K562 (cell line): ENCODE measurements at regions not wholly inside any gene's neighbourhood (a gene's known extent, or its start where the extent isn't known, plus 50 kb on each side); places are given as distances from the start of the nearest gene placed in this dataset.

Experiments used
- ATAC-seq: fragments of 200-7000 bp; cut with Tn5 transposase; 3 replicates; pipeline ENCODE4 v1.9.1; 2020; ENCODE audit warnings: moderate library complexity
- BruUV-seq: library from RNA; stranded (reverse); fragments of 400-500 nt; replicated peaks from 2 replicates; lab custom pipeline; 2021; lab: Mats Ljungman, UMichigan
- CTCF ChIA-PET: fragments of 300-600 bp; formaldehyde crosslinking; extraction: SDS; loops from one replicate; lab custom pipeline; 2021; ENCODE audit warnings: low intra/inter-chr PET ratio; lab: Yijun Ruan, JAX
- POLR2A ChIA-PET: fragments of 300-600, 350-650 bp; sonication (Branson Sonifier 250); formaldehyde crosslinking; extraction: SDS; loops from one replicate; lab custom pipeline; 2021; ENCODE audit warnings: antibody characterized with exemption, inconsistent platforms; lab: Yijun Ruan, JAX
- DNase-seq, 4 experiments: peaks; one replicate each; pipeline versions ENCODE4 v3.0.0 to v3.0.0-alpha.2; 2011 to 2018; ENCODE audit warnings: low spot score in 3 of 4, mixed read lengths in 3 of 4; ENCODE audit errors: extremely low read depth in 1 of 4
- FAIRE-seq: peaks from 2 replicates; lab custom pipeline; 2011; peaks lifted over from hg19 to GRCh38; lab: Jason Lieb, UNC
- H2AFZ ChIP-seq: 2 replicates; pipeline ENCODE4 v1.6.0; 2011; ENCODE audit warnings: low read depth, low read length, control low read depth, inconsistent platforms
- H3K27ac ChIP-seq: fragments of 200-600 bp; 3 replicates; pipeline ENCODE4 v1.8.0; 2011; ENCODE audit warnings: low read depth, mild to moderate bottlenecking, control low read depth, inconsistent platforms, low read length, moderate library complexity, mixed read lengths; ENCODE audit errors: extremely low read depth
- H3K27me3 ChIP-seq, 2 experiments: fragments of 300-600 bp in 1 of 2; 2 replicates in 1 of 2; 3 replicates in 1 of 2; pipeline versions ENCODE4 v1.6.0 to v1.8.0; 2011; ENCODE audit warnings: inconsistent platforms in 2 of 2, low read length in 2 of 2, mild to moderate bottlenecking in 1 of 2, mixed read lengths in 1 of 2, moderate library complexity in 1 of 2; ENCODE audit not compliant: control insufficient read depth in 2 of 2, insufficient read depth in 2 of 2
- H3K36me3 ChIP-seq: fragments of 300-600 bp; 3 replicates; pipeline ENCODE4 v1.8.0; 2011; ENCODE audit warnings: mild to moderate bottlenecking, low read length, inconsistent platforms; ENCODE audit not compliant: control insufficient read depth, insufficient read depth
- H3K4me1 ChIP-seq, 2 experiments: fragments of 200-600 bp in 1 of 2; replicated peaks in 1 of 2; 2 replicates in 1 of 2; 3 replicates in 1 of 2; pipeline versions ENCODE4 v1.5.1 to v1.8.0; 2011; ENCODE audit warnings: inconsistent platforms in 2 of 2, low read length in 2 of 2, mild to moderate bottlenecking in 1 of 2, mixed read lengths in 1 of 2, moderate library complexity in 1 of 2; ENCODE audit not compliant: control insufficient read depth in 2 of 2, insufficient read depth in 2 of 2
- H3K4me2 ChIP-seq: 2 replicates; pipeline ENCODE4 v1.6.1; 2011; ENCODE audit warnings: low read length, control low read depth, inconsistent platforms, mixed read lengths; ENCODE audit not compliant: insufficient read depth
- H3K4me3 ChIP-seq: fragments of 200-600 bp; sonication (generic), shearing (Covaris generic); 2 replicates; pipeline ENCODE4 v1.5.1; 2016; ENCODE audit warnings: control low read depth, inconsistent platforms
- H3K79me2 ChIP-seq: fragments of 200-600 bp; 3 replicates; pipeline ENCODE4 v1.8.0; 2011; ENCODE audit warnings: low read length, inconsistent platforms; ENCODE audit not compliant: control insufficient read depth, insufficient read depth
- H3K9ac ChIP-seq, 2 experiments: 2 replicates each; pipeline versions ENCODE4 v1.6.0 to v1.6.1; 2011; ENCODE audit warnings: low read depth in 2 of 2, low read length in 2 of 2, control low read depth in 1 of 2, inconsistent platforms in 1 of 2, mild to moderate bottlenecking in 1 of 2, mixed read lengths in 1 of 2; ENCODE audit not compliant: insufficient read depth in 1 of 2
- H3K9me1 ChIP-seq: one replicate; pipeline ENCODE4 v1.6.0; 2011; ENCODE audit warnings: inconsistent platforms, mild to moderate bottlenecking, low read length, moderate library complexity; ENCODE audit not compliant: control insufficient read depth, insufficient read depth
- H3K9me3 ChIP-seq: replicated peaks from 2 replicates; pipeline ENCODE4 v1.5.1; 2011; ENCODE audit warnings: low read depth, low read length, inconsistent platforms; ENCODE audit not compliant: control insufficient read depth, insufficient read depth
- H4K20me1 ChIP-seq: replicated peaks from 2 replicates; pipeline ENCODE4 v1.6.1; 2011; ENCODE audit warnings: low read length, inconsistent platforms, mixed read lengths; ENCODE audit not compliant: control insufficient read depth, insufficient read depth
- C11orf30 ChIP-seq: fragments of 450-650 bp; IDR thresholded peaks from 2 replicates; pipeline ENCODE4 v1.6.1; 2016; ENCODE audit warnings: low read depth, mild to moderate bottlenecking
- HDAC2 ChIP-seq: fragments of 450-650 bp; IDR thresholded peaks from 2 replicates; pipeline ENCODE4 v1.6.1; 2016; ENCODE audit warnings: mild to moderate bottlenecking
- HMG20B ChIP-seq: fragments of 250-450 bp; sonication (Bioruptor Pico); IDR thresholded peaks from 2 replicates; pipeline ENCODE4 v1.5.0; 2021; ENCODE audit warnings: mild to moderate bottlenecking
- KLF13 ChIP-seq: fragments of 450-650 bp; IDR thresholded peaks from 2 replicates; pipeline ENCODE4 v1.6.1; 2016; ENCODE audit warnings: missing genetic modification characterization, low read depth, mild to moderate bottlenecking, missing compliant biosample characterization, moderate library complexity, borderline replicate concordance
- OTX1 ChIP-seq: fragments of 450-650 bp; formaldehyde crosslinking; IDR thresholded peaks from 2 replicates; pipeline ENCODE4 v1.4.0; 2022; ENCODE audit warnings: mild to moderate bottlenecking
- SRSF1 ChIP-seq: fragments of 200-400 bp; formaldehyde crosslinking; IDR thresholded peaks from 2 replicates; pipeline ENCODE4 v1.6.1; 2017; ENCODE audit warnings: mild to moderate bottlenecking, low read depth, low read length, moderate library complexity
- TCF7 ChIP-seq: sonication (generic); IDR thresholded peaks from 2 replicates; pipeline ENCODE4 v1.6.1; 2016; ENCODE audit warnings: antibody characterized with exemption, borderline replicate concordance
- ZC3H11A ChIP-seq: IDR thresholded peaks from 2 replicates; pipeline ENCODE4 v1.6.1; 2012; ENCODE audit warnings: low read depth, low read length, improper control_type of control experiment
- ZNF354B ChIP-seq: fragments of 250-450 bp; sonication (Bioruptor Pico); IDR thresholded peaks from 2 replicates; pipeline ENCODE4 v1.4.0; 2020
- WGBS: fragments of 100-300 bp; shearing (Covaris generic); methylation state at CpG from one replicate; pipeline ENCODE4 v1.1.6; 2016; ENCODE audit warnings: low coverage, mixed read lengths; ENCODE audit not compliant: insufficient coverage; ENCODE audit errors: missing lambda C conversion rate; 5-methylcytosine and 5-hydroxymethylcytosine counted together
- in situ Hi-C: fragments of 300-500 bp; cut with MboI; formaldehyde crosslinking; loops from 4 replicates; pipeline ENCODE4 v1.15.0; 2018; ENCODE audit warnings: inconsistent platforms, mixed read lengths
- intact Hi-C: fragments of 100-400 bp; cut with micrococcal nuclease; formaldehyde crosslinking; loops from 2 replicates; pipeline ENCODE4 v1.14.2; 2022
- TF ChIP-seq, protein P1 (sequence below): fragments of 450-650 bp; formaldehyde crosslinking; IDR thresholded peaks from 2 replicates; pipeline ENCODE4 v1.4.0; 2020; ENCODE audit warnings: mild to moderate bottlenecking, moderate library complexity
- TF ChIP-seq, protein P2 (sequence below): sonication (generic); formaldehyde crosslinking; IDR thresholded peaks from 2 replicates; pipeline ENCODE4 v1.8.0; 2022; ENCODE audit warnings: mild to moderate bottlenecking, missing genetic modification reagents

DNA sequence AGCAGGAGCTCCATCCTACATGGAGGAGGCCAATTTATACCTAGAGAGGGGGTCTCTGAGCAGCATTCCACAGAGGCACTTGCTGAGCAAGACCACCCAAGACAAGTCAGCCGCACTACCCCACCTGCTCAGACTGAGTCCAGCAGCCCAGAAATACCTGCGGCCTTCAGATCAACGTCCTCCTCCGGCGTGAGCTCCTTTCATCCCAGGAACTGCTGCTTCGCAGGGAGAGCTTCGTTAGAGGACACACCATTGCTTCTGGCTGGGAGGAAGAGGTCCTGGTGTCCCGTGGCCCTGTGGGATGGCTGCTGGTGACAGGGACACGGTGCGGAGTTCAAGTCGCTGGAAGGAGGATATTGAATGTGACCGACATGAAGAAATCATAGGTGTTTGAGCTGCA is 216.9 kb upstream of the PPP2R2D start (continued):
- no peak for TF ChIP-seq HMG20B
- no peak for TF ChIP-seq SRSF1
- TF ChIP-seq OTX1 (CRISPR knock-in tag) = no peak
- no peak for TF ChIP-seq KLF13
- TF ChIP-seq, protein P1, sequence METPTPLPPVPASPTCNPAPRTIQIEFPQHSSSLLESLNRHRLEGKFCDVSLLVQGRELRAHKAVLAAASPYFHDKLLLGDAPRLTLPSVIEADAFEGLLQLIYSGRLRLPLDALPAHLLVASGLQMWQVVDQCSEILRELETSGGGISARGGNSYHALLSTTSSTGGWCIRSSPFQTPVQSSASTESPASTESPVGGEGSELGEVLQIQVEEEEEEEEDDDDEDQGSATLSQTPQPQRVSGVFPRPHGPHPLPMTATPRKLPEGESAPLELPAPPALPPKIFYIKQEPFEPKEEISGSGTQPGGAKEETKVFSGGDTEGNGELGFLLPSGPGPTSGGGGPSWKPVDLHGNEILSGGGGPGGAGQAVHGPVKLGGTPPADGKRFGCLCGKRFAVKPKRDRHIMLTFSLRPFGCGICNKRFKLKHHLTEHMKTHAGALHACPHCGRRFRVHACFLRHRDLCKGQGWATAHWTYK (CRISPR knock-in tag) = no peak

DNA sequence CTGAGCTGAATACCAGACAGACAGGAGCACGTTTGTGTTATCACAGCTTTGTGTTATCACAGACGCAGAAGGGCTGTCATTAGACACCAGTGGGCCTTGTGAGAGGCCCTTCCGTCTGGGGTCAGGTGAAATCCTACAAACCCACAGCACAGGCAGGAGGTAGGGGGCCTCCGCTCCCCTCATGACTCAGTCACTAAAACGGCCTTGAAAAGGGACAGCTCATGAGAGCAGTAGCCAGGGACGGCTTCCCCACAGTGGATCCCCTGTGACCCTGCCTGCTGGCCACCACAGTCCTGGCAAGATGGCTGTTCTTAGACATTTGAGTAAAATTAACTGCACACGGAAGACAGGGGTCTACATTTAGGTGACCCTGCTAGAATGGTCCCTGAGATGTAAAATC is 215.8 kb upstream of the PPP2R2D start:
- no peak for ATAC-seq
- in situ Hi-C loops = no loop called here

More for the DNA sequence above, 215.8 kb upstream of the PPP2R2D start:
- no peak for TF ChIP-seq ZNF354B (CRISPR knock-in tag)
- TF ChIP-seq, protein P2, sequence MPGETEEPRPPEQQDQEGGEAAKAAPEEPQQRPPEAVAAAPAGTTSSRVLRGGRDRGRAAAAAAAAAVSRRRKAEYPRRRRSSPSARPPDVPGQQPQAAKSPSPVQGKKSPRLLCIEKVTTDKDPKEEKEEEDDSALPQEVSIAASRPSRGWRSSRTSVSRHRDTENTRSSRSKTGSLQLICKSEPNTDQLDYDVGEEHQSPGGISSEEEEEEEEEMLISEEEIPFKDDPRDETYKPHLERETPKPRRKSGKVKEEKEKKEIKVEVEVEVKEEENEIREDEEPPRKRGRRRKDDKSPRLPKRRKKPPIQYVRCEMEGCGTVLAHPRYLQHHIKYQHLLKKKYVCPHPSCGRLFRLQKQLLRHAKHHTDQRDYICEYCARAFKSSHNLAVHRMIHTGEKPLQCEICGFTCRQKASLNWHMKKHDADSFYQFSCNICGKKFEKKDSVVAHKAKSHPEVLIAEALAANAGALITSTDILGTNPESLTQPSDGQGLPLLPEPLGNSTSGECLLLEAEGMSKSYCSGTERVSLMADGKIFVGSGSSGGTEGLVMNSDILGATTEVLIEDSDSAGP (CRISPR knock-in tag) = no peak
- TF ChIP-seq C11orf30 = no peak
- no peak for TF ChIP-seq ZC3H11A
- TF ChIP-seq HDAC2 = no peak
- TF ChIP-seq TCF7 = no peak
- no peak for DNase-seq
- 0% methylated on average over 7 of the region's 7 CpGs for WGBS
- H3K4me1 ChIP-seq = no peaks in the 10 kb centered on the region
- peaks cover 2 to 14% of the 10 kb centered on the region in 2 experiments; a peak in 3 of 5 replicates for H3K27me3 ChIP-seq
- no peak overlapping the region for H3K9ac ChIP-seq
- H3K36me3 ChIP-seq = no peaks in the 10 kb centered on the region
- ChIA-PET CTCF (no interaction called here), POLR2A (no interaction called here)
- no peak overlapping the region for H3K4me3 ChIP-seq
- no peak overlapping the region for H3K27ac ChIP-seq
- H3K79me2 ChIP-seq = no peaks in the 10 kb centered on the region
- H3K4me2 ChIP-seq = no peak overlapping the region
- FAIRE-seq = no peak
- no TSS peak for BruUV-seq
- no peaks in the 10 kb centered on the region for H3K9me1 ChIP-seq
- no peak overlapping the region for H2AFZ ChIP-seq
- no peaks in the 10 kb centered on the region for H3K9me3 ChIP-seq
- H4K20me1 ChIP-seq = no peaks in the 10 kb centered on the region
- intact Hi-C loops = no loop called here
